ENCODE measurements at regions not wholly inside any gene's neighbourhood (a gene's known extent, or its start where the extent isn't known, plus 50 kb on each side); places are given as distances from the start of the nearest gene placed in this dataset.

GRCh38 chr12:124429535-124429934 is 134.6 kb downstream of the RFLNA start:
- no peak for DNase-seq (ENCODE audit: low spot score)

GRCh38 chr12:124428792-124429281 is 133.9 kb downstream of the RFLNA start:
- no peak for DNase-seq (ENCODE audit: low spot score)

- no peak for DNase-seq (ENCODE audit: low spot score)
Measured at GRCh38 chr12:124428136-124428791, 133.4 kb downstream of the RFLNA start.

GRCh38 chr12:124426594-124427555 is 132.0 kb downstream of the RFLNA start:
- DNase-seq (ENCODE audit: low spot score) = no peak

- DNase-seq (ENCODE audit: low spot score) = no peak
Measured at GRCh38 chr12:124425667-124426066, 130.8 kb downstream of the RFLNA start.

- DNase-seq (ENCODE audit: low spot score) = no peak
Measured at GRCh38 chr12:124424516-124424905, 129.6 kb downstream of the RFLNA start.

- DNase-seq (ENCODE audit: low spot score) = no peak
Measured at GRCh38 chr12:124423761-124424515, 129.0 kb downstream of the RFLNA start.

- DNase-seq (ENCODE audit: low spot score) = peak; percentile 18
Measured at GRCh38 chr12:124422570-124423523, 128.0 kb downstream of the RFLNA start.

- DNase-seq (ENCODE audit: low spot score) = no peak
Measured at GRCh38 chr12:124422142-124422569, 127.3 kb downstream of the RFLNA start.

- DNase-seq (ENCODE audit: low spot score) = no peak
Measured at GRCh38 chr12:124420996-124421674, 126.2 kb downstream of the RFLNA start.

GRCh38 chr12:124420041-124420995 is 125.4 kb downstream of the RFLNA start:
- no peak for DNase-seq (ENCODE audit: low spot score)

GRCh38 chr12:124419292-124420040 is 124.6 kb downstream of the RFLNA start:
- no peak for DNase-seq (ENCODE audit: low spot score)

- no peak for DNase-seq (ENCODE audit: low spot score)
Measured at GRCh38 chr12:124418791-124419190, 123.9 kb downstream of the RFLNA start.

GRCh38 chr12:124418156-124418555 is 123.3 kb downstream of the RFLNA start:
- no peak for DNase-seq (ENCODE audit: low spot score)

- no peak for DNase-seq (ENCODE audit: low spot score)
Measured at GRCh38 chr12:124416516-124417395, 121.9 kb downstream of the RFLNA start.

GRCh38 chr12:124415064-124415463 is 120.2 kb downstream of the RFLNA start:
- no peak for DNase-seq (ENCODE audit: low spot score)

- DNase-seq (ENCODE audit: low spot score) = no peak
Measured at GRCh38 chr12:124413915-124414314, 119.0 kb downstream of the RFLNA start.

- no peak for DNase-seq (ENCODE audit: low spot score)
Measured at GRCh38 chr12:124413401-124413800, 118.5 kb downstream of the RFLNA start.

Measured in hematopoietic multipotent progenitor cell treated with erythropoietin and hydrocortisone succinate and interleukin-3 and kit ligand, for 17 days (in vitro differentiated cells).